ENCODE measurements at regions not wholly inside any gene's neighbourhood (a gene's known extent, or its start where the extent isn't known, plus 50 kb on each side); places are given as distances from the start of the nearest gene placed in this dataset.

- no peak for TF ChIP-seq REST (tag by site-specific recombination; IDR thresholded peaks at IDR 0.05)
- TF ChIP-seq ZNF26 (tag by site-specific recombination; IDR thresholded peaks at IDR 0.05), result no peak
- TF ChIP-seq ZNF707 (tag by site-specific recombination; IDR thresholded peaks at IDR 0.05), result no peak
Measured at GRCh38 chr3:174633342-174633741, 225.8 kb upstream of the NAALADL2 start (continued).

- no peaks in the 10 kb centered on the region for H3K9me3 ChIP-seq (ENCODE audit: control insufficient read depth, insufficient read depth, low read depth, low read length)
- no peaks in the 10 kb centered on the region for H3K36me3 ChIP-seq (ENCODE audit: control insufficient read depth in 2 of 2, insufficient read depth in 1 of 2, low read length in 2 of 2)
- no peaks in the 10 kb centered on the region for H3K4me1 ChIP-seq (ENCODE audit: control insufficient read depth, insufficient read depth, low read length)
- no peak overlapping the region for H3K27ac ChIP-seq (ENCODE audit: extremely low read depth, low read depth, low read length)
- ChIA-PET POLR2A (no interaction called here), CTCF (no interaction called here)
- H3K4me3 ChIP-seq (ENCODE audit: low read depth, low read length), result no peak overlapping the region
- TF ChIP-seq SALL2 (tag by site-specific recombination; IDR thresholded peaks at IDR 0.05; ENCODE audit: borderline replicate concordance) (no peak), ZNF654 (tag by site-specific recombination; IDR thresholded peaks at IDR 0.05; ENCODE audit: low read depth) (no peak), ZNF132 (tag by site-specific recombination; IDR thresholded peaks at IDR 0.05; ENCODE audit: borderline replicate concordance) (no peak), ZNF518A (tag by site-specific recombination; conservative IDR thresholded peaks at IDR 0.05; ENCODE audit: low read depth) (no peak), ZNF747 (tag by site-specific recombination; IDR thresholded peaks at IDR 0.05) (no peak), ZNF146 (tag by site-specific recombination; IDR thresholded peaks at IDR 0.05) (no peak), ZNF514 (tag by site-specific recombination; IDR thresholded peaks at IDR 0.05) (no peak), KLF10 (tag by site-specific recombination; IDR thresholded peaks at IDR 0.05) (no peak), INSM2 (tag by site-specific recombination; IDR thresholded peaks at IDR 0.05) (no peak)
Measured at GRCh38 chr3:174636451-174636850, 222.7 kb upstream of the NAALADL2 start.

All from HEK293 (cell line).